Hematopoietic multipotent progenitor cell treated with erythropoietin and hydrocortisone succinate and interleukin-3 and kit ligand, for 8 days (in vitro differentiated cells): ENCODE measurements at regions not wholly inside any gene's neighbourhood (a gene's known extent, or its start where the extent isn't known, plus 50 kb on each side); places are given as distances from the start of the nearest gene placed in this dataset.
"Not testable (repeated sequence)": the region's sequence is repeated elsewhere in the genome, so short reads cannot be mapped to it uniquely, and the experiment has no call there.

Experiments
- DNase-seq: peaks from one replicate; pipeline ENCODE4 v3.0.0-alpha.2; 2015

DNA sequence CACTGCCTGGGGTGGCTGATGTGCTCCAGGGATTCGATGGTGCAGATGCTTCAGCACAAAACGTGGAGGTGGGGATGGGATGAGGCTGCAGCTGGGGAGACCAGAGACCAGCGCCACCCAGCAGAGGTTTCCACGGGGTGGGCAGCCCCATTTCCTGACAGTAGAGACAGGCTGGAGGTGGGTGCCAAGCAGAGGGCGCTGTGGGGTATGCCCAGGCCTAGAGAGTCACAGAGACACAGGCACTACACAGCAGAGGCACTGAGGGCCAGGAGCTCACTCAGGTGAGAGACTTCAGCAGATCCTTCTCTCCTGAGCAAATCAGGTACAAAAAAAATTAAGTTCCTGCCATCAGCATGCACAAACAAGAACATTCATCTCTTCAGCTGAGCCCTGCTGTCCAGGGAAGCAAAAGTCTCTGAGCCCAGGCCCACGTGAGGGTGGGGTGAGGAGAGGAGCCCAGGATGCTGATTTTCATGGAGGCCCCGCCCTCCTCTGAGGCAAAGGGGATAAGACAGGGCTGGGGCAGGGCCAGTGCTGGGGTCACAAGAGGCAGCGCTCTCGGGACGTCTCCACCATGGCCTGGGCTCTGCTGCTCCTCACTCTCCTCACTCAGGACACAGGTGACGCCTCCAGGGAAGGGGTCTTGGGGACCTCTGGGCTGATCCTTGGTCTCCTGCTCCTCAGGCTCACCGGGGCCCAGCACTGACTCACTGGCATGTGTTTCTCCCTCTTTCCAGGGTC lies 53.1 kb downstream of the GGTLC2 start:
- DNase-seq, result no peak

DNA sequence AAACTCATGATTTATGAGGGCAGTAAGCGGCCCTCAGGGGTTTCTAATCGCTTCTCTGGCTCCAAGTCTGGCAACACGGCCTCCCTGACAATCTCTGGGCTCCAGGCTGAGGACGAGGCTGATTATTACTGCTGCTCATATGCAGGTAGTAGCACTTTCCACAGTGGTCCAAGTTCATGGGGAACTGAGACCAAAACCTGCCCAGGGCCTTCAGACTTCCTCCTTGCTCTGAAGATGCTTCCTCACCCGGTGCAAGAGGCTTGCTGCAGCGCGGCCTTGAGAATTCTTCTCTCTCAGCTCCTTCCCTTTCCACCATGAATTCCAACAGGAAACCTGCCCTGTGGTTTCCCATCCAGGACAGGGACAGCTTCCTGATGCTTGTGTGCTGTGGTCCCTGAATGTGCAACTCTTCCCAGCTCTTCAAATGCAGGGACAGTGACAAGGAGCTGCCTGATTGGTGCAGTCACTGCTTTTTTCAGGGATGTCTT lies 53.9 kb downstream of the GGTLC2 start:
- no peak for DNase-seq

DNA sequence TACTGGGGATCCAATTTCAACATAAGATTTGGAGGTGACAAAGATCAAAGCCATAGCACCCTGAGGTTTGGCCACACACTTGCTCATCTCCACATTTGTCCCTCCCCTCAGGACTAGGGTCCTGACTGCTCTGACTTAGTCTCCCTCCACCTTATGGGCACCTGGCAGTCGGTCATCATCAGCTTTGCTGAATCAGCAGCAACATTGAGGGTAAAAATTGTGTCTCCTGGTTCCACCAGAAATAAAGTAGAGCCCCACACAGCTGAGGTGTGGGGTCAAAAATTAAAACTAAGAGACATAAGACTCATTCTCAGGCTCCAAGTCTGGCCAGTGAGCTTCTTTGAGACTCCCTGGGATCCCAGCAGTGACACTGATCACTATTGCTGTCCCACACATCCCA lies 56.2 kb downstream of the GGTLC2 start:
- DNase-seq, result no peak

DNA sequence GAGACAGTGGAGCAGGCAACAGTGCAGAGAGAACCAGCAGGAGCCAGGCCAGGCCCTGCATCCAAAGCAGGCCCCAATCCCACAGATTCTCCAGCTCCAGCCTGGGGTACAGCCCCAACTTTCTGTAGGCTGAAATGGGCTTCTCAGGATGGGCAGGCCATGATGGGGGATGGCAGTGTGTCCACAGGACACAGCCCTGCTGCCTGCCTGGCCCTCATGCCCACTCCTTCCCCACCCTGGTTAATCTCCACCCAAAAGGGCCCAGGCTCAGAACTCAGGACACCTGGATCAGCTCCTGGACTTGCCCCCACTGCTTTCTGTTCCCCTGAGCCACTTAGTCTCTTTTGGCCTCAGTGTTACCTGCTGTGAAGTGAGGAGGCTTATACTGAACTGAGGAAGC lies 57.1 kb downstream of the GGTLC2 start:
- not testable (repeated sequence) for DNase-seq

DNA sequence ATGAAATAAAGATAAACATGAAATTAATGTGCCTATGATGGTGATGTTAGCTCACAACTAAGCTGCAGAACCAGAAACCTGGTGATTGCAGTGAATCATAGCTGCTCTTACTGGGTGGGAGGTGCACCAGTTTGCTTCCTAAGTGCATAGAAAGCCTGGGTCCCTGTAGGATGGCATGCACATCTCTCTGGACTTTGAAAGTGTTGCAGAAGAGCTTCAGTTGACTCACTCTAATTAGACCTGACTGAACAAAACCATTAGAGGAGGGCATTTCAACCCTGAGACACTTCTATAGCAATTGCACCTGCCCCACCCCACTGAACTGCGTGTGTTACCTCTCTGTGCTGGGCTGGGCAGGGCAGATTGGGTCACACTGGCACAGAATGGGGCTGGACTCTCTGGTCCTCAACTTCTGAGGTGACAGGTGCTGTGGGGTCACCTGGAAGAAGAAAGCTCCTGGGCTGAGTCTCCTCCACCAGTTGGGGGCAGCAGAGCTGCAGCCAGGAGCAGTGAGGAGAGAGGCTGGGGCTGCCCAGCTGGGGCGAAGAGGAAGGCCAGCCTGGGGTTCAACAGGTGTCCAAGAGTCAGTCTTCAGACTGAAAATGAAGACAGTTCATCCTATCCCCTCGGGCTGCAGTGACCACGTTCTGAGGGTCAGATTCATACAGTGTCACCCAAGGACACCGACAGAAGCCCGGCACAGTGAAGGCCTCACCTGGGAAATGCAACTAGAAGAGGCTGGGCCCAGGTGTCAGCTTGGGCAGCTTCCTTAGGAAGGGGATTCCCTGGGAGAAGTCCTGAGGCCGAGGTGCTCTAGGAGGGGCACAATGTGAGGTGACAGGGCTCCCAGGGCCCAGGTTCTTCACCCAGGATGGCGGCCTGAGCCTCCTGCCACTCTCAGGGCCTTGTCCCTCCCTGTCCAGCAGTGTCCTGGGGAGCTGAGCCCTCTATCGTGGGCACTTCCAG lies 58.1 kb downstream of the GGTLC2 start:
- DNase-seq, result no peak

DNA sequence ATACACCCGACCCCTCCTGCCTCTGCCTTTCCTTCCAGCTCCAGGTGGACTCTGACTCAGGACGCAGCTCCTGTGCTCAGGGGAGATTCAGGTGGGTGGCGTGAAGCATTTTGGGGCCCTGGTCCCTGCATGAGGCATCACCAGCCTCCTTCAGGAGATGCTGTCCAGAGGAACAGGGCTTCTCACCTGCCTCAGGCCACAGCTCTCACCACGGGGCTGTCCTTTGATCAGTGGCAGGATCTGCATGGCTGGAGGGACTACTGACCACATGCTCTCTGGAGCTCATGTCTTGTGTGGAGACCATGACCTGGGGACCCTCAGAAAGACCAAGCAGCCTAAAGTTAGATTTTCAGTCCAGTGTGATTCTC lies 58.8 kb downstream of the GGTLC2 start:
- no peak for DNase-seq

DNA sequence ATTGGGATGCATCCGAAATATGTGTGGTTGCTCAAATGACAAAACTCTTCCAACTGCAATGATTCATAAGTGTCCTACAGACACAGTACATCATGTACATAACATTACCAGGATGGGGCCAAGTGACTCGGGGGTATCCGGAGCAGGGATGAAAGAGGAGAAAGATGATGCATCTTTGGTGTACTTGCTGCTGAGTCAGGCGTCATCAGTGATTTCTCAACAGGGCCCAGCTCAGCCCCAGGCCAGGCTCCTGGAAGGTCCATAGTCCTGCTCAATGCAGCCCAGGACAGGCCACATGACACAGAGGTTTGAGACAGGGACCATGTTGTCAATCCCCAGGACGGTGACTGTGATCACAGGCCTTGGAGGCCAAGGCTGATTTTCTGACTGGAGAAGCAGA lies 59.3 kb downstream of the GGTLC2 start:
- no peak for DNase-seq

DNA sequence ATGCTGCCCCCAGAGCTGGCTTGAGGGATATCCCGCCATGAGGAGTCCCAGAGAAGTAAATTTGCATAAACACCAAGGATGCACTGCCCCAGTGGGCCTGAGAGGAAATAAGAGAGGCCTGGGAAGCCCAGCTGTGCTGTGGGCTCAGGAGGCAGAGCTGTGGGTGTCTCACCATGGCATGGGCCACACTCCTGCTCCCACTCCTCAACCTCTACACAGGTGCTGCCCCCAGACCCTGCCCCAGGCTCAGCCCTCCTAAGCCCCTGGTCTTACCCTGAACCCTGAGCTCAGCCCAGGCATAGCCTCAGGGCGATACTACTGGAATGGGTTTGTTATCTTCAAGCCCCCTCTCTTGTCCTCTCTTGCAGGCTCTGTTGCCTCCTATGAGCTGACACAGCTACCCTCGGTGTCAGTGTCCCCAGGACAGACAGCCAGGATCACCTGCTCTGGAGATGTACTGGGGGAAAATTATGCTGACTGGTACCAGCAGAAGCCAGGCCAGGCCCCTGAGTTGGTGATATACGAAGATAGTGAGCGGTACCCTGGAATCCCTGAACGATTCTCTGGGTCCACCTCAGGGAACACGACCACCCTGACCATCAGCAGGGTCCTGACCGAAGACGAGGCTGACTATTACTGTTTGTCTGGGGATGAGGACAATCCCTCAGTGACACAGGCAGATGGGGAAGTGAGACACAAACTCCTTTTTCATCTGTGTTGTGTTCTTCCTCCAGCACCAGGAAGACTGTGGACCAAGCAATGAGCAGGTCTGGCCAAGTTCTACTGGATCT lies 59.9 kb downstream of the GGTLC2 start:
- no peak for DNase-seq

DNA sequence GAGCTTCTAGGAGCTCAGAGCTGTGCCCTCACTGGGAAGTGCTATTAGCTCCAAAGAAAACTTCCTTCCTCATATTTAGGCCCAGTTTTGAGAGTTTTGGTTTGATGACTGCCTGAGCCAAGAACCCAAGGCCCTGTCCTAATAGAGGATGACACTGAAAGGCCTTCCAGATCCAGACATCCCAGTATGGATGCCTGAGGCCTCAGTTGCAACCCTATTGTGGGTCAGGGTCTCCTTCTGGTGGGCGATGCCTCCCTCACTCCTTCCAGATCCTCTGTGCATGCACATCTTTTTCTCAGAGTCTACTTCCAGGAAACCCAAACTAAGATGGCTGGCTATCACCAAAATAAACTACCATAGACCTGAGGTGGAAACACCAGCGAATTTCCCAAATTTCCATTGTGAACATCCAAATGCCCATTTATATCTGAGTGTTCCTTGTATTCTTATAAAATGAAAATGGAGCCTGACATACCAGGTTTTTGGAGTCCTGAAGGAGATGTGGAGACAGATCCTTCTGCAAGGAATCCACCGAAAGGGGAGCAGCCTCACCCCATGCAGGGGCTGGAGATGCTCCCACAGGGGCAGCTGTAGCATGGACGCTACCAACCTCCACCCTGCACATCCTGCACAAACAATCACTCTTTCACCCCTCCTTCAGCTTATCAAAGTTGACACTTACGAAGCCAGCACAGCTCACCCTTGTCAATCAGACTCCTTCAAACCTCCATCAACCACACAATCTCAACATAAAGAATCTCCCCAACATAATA lies 61.1 kb downstream of the GGTLC2 start:
- no peak for DNase-seq

DNA sequence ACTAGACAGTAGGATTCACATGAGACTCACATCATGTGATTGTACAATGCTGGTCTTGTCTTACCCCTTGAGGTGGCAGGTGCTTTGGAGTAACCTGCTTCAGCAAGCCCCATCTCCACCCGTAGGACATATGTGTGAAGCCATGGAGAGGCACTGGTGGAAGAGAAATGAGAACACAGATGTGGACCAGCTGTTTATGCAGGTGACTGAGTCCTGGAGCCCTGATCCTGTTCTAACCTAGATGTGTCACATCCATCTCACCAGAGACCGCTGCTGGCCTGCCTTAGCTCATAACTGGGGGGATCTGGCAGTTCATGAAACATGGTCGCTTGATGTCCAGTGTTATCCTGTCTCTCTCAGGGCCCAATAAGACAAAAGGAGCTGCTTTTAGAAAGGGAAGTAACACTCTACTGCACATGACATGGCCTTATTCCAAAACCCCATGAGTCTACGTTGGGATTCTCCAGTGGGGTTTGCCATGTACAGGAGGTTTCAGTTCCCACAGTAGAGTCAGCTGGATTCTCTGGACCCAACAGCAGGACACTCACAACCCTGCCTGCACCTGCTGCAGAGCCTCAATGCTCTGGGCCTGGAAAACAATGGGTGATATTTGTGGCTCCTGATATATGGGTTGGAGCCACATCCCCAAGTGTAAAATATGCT lies 62.0 kb downstream of the GGTLC2 start:
- DNase-seq, result no peak

DNA sequence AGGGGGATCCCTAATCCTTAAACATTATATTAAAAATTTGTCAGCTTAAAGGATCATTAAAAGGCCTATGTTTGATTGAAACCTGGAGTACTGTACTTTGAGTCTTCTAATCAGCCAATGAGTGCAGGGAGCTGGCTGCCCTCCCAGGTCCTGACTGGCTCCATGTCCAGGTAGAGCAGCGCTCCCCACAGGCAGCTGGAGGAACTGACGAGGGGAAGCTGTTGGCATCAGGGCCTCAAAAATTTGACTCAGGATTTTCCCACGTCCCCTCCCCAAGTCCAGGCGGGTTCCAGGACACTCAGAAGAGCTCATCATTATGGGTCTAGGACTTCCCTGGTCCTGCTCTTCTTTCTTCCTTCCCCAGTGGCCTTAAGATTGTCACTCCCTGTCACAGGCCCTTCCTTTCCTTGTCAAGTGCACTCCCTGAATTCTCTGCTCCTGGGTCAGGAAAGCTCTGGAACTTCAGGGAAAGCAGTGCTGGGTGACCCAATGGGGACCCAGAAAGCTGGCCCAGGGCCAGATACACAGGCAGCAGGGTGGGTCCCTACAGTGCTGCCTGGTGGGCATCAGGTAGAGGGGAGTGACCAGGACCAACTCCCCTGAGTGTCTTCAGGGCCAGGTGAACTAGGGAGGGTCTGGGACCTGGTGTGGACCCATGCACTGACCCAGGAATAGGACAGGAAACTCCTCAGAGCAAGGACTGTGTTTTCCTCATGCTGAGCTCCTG lies 65.5 kb downstream of the GGTLC2 start:
- peak; percentile 39 for DNase-seq

DNA sequence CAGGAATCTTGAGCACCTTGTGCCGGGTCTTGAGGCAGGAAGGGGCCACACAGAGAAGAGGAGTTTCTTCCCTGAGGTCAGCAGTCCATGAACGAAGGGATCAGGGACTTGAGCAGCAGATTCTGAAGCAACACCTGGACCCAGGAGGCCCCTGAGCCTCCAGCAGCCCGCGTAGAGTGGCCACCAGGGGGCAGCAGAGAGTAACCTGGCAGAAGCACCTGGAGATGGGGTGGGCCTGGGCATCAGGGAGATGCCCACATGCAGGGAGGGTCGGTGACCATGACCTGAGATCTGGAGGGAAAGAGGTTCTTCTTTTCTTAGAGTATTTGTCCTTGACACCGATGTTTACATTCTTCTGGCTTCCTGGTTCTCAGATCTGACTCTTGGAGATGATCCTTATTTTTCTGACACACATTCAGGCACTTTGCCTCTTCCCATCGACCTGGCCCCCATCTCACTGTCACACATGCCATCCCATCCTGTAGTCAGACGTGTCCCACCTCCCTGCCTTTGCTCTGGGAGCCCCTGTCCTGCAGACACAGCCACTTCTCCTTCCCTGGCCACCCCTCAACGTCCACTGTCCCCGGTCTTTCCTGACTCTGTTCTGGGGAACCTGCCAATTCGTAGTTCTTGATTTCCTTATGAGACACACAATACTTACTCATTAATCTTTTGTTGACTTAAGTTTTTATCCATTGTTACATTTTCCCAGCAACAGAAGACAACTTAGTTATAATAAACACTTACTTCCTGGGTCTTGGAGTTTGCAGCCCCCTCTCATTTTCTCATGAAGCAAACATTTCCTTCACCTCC lies 66.5 kb downstream of the GGTLC2 start:
- peak; percentile 57 for DNase-seq

DNA sequence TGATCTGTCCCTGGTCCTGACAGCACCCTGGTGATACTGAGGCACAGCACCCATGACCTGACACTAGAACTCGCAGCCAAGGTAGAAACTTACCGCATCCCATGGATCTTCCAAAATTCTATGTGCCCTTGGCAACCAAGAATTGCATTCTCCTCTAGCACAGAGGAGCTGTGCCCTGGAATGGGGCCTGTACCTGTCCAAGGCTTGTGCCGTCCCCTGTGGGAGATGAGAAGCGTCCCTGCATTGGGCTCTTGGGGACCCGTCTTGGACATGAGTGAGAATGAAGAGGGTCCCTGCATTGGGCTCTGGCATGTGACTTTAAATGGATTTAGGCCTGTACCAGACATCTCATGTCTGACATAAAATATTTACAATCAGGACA lies 67.1 kb downstream of the GGTLC2 start:
- no peak for DNase-seq

DNA sequence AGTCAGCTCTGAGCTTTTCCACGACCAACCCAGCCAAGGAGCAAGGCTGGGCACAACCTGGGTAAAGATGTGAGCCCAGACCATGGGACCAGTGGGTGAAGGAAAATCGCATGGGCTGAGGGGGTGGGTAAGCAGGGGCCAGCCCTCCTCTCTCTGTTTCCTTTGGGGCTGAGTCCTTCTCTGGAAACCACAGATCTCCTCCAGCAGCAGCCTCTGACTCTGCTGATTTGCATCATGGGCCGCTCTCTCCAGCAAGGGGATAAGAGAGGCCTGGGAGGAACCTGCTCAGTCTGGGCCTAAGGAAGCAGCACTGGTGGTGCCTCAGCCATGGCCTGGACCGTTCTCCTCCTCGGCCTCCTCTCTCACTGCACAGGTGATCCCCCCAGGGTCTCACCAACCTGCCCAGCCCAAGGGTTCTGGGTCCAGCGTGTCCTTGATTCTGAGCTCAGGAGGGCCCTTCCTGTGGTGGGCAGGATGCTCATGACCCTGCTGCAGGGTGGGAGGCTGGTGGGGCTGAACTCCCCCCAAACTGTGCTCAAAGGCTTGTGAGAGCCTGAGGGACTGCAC lies 67.8 kb downstream of the GGTLC2 start:
- DNase-seq, result peak; percentile 57

DNA sequence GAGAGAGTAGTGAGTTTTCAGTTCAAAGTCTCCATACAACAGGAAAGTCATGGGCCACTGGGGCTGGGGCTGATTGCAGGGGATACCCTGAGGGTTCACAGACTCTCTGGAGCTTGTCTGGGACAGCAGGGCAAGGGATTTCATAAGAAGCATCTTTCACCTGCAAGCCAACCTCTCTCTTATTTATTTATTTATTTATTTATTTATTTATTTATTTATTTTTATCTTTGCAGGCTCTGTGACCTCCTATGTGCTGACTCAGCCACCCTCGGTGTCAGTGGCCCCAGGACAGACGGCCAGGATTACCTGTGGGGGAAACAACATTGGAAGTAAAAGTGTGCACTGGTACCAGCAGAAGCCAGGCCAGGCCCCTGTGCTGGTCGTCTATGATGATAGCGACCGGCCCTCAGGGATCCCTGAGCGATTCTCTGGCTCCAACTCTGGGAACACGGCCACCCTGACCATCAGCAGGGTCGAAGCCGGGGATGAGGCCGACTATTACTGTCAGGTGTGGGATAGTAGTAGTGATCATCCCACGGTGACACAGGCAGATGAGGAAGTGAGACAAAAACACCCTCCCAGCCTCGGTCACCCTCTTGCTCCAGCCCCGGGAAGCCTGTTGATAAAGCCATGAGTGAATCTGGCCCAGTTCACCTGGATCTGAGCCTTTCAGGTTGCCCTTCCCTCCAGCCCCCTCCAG lies 68.4 kb downstream of the GGTLC2 start:
- DNase-seq, result no peak

DNA sequence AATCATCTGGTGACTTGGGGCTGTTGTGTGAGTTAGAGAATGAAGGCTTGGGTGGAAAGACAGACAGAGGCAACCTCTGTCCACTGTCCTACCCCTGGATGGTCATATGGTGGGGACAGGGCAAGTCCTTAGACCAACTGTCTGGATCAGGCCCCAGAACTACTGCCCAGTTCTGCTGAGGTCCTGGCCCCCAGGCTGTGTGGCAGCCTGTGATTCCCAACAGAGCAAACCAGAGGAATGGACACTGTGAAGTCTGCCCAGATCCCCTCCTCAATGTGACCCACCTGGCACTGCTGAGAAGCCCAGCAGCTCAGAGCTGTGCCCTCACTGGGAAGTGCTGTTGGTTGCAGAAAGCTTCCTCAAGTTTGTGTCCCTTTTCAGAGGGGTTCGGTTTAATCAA lies 69.0 kb downstream of the GGTLC2 start:
- DNase-seq, result no peak

DNA sequence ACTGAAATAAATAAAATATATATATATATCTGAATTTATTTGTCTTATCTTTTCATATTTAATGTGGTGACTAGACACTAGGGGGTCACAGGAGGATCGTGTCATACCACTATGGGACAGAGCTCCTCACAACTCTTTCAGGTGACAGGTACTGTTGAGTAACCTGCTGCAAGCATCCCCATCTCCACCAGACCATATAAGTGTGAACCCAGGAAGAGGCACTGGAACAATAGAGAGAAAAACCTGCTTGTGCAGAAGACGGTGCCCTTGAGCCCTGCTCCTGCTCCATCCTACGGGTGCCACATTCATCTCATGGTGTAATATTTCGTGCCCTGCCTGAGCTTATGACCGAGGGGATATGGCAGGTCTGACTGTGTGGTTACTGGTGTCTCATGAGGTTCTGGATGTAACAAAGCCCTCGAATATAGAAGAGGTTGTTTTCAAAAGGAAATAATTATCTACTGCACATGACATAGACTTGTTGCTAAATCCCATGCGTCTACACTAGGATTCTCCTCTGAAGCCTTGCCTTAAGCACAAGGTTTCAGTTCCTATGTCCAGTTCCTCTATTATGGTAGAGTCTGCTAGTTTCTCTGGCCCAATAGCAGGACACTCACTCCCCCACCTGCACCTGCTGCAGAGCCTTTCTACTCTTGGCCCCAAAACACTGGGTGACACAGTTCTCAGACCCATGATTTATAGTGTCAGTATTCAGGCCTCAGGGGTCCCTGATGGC lies 70.4 kb downstream of the GGTLC2 start:
- no peak for DNase-seq

DNA sequence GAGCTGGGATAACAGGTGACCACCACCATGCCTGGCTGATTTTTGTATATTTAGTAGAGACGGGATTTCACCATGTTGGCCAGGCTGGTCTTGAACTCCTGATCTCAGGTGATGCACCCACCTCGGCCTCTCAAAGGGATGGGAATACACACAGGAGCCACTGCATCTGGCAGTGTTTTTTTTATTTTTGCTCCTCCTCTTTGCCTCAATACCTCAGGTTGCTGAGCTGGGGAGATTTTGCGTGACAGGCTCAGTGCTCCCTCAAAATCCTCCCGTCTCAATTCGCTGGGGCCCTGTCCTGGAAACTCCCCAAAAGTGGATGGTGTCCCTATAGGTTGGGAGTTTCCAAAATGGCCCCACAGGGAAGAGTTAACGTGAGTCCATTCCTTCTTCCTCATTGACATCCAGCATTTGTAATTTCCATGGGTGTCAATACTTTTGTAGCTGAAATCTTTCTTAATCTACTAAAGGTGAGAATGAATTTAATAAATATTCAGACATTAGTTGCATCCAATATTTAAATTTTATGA lies 71.8 kb downstream of the GGTLC2 start:
- DNase-seq, result no peak
